Cardiac fibroblast (primary cell): ENCODE measurements at regions not wholly inside any gene's neighbourhood (a gene's known extent, or its start where the extent isn't known, plus 50 kb on each side); places are given as distances from the start of the nearest gene placed in this dataset.
A peak's percentile ranks its signal among the peaks of the same experiment; 100 is the strongest.

Experiments used
- DNase-seq, 2 donors: peaks; one replicate each; pipeline versions ENCODE4 v3.0.0 to v3.0.0-alpha.2; 2010; ENCODE audit warnings: low read depth in 2 of 2
- H3K4me3 ChIP-seq, 2 donors: replicated peaks in 1 of 2; 1 replicate in 1 of 2; 2 replicates in 1 of 2; pipeline ENCODE4 v1.5.1; 2011; ENCODE audit warnings: low read depth in 2 of 2, low read length in 2 of 2, mild to moderate bottlenecking in 2 of 2, moderate library complexity in 1 of 2
- TF ChIP-seq, protein P1 (sequence below): IDR thresholded peaks from one replicate; pipeline ENCODE4 v1.5.1; 2011; ENCODE audit warnings: low read depth, mild to moderate bottlenecking, low read length, inconsistent platforms

DNA sequence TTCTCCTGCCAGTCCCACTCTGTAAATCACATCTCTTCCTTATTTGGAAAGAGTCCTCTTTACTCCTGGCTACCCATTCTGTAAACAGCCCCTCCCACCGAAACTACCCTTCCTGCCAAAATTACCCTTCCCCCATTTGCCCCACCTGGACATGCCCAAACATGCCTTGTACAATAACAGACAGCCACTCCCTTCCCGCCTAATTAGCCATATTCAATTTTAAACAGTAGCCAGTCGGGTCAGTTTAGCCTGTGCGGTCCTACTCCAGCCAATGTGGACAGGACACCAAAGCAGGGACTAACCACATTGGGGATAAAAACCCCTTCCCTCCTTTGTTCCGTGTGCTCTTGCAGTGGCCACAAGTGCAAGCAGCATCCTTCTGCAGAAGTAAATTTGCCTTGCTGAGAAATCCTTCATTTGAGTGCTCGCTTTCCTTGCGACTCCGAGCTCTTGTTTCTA is 56.3 kb upstream of the MAP10 start:
- no peak for DNase-seq
- no peak overlapping the region for H3K4me3 ChIP-seq
- TF ChIP-seq, protein P1, sequence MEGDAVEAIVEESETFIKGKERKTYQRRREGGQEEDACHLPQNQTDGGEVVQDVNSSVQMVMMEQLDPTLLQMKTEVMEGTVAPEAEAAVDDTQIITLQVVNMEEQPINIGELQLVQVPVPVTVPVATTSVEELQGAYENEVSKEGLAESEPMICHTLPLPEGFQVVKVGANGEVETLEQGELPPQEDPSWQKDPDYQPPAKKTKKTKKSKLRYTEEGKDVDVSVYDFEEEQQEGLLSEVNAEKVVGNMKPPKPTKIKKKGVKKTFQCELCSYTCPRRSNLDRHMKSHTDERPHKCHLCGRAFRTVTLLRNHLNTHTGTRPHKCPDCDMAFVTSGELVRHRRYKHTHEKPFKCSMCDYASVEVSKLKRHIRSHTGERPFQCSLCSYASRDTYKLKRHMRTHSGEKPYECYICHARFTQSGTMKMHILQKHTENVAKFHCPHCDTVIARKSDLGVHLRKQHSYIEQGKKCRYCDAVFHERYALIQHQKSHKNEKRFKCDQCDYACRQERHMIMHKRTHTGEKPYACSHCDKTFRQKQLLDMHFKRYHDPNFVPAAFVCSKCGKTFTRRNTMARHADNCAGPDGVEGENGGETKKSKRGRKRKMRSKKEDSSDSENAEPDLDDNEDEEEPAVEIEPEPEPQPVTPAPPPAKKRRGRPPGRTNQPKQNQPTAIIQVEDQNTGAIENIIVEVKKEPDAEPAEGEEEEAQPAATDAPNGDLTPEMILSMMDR = no peak

DNA sequence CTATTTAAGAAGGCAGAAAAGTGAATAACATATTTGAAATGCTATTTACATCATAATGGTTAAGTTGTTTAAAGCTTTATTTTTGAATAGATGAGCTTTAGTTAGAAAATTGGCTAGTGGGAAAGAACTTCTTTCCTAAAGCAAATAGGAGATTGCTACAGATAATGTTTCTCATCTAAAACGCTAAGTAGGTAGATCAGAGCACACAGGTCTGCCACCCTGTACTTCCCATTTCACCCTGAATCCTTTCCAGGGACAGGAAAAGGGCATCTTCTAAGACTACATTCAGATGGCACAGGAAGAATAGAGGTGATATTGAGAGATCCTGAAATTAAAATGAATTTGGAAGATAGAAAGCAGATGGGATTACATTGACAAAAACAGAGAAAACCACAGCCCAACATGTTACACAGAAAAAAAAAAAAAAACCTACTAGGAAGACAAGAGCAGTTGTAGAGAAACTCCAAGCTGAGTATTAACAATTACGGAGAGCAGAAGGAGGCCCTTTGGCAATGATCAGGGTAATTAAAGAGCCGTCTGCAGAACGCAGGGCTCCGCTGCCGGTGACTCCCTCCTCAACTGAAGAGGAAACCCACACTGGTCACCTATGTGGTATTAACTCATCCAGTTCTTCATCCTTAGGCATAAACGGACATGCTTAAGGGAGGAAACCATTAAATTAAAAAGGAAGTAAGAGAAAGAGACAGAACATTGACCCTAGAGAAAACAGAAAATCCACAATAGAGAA is 53.6 kb upstream of the MAP10 start:
- TF ChIP-seq, protein P1 = no peak
- DNase-seq = no peak
- H3K4me3 ChIP-seq = no peak overlapping the region

DNA sequence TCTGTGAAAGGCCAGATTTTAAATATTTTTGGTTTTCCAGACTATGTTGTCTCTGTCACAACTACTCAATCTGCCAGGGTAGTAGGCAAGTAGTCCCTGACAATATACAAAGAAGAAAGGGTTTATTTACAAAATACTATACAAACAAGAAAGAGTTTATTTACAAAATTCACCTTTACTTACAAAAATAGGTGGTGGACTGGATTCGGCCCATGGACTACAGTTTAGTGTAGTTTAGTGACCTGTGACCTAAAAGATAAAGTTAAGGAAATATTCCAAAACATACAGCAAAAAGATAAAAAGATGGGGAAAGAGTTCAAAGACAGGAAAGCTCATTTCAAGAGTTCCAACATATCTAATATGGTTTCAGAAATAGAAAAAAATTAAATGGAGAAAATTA is 52.9 kb upstream of the MAP10 start:
- DNase-seq = no peak
- H3K4me3 ChIP-seq = no peak overlapping the region
- TF ChIP-seq, protein P1 = no peak

DNA sequence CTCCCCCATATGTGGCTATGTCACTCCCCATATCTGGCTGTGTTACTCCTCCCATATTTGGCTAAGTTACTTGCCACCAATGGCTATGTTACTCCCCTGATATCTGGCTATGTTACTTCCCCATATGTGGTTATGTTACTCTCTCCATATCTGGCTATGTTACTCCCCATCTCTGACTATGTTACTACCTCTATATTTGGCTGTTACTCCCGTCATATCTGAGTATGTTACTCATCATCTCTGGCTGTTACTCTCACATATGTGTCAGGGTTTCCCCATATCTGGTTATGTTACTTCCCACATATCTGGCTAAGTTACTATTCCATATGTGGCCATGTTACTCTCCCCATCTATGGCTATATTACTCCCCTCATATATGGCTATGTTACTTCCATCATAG is 50.3 kb upstream of the MAP10 start:
- peak in 1 of 2 donors; percentile 6 for DNase-seq
- H3K4me3 ChIP-seq = no peak overlapping the region
- TF ChIP-seq, protein P1 = no peak
